Peyer's patch (tissue), 4 donors: ENCODE measurements at regions not wholly inside any gene's neighbourhood (a gene's known extent, or its start where the extent isn't known, plus 50 kb on each side); places are given as distances from the start of the nearest gene placed in this dataset.

Experiments used
- DNase-seq, 3 donors: peaks; one replicate each; pipeline ENCODE4 v3.0.0-alpha.2; 2017 to 2019
- H3K27ac ChIP-seq, 4 donors: fragments of 200-600 bp; sonication (generic); one replicate each; pipeline ENCODE4 v1.5.1; 2016 to 2019
- H3K27me3 ChIP-seq, 2 donors: fragments of 200-600 bp; sonication (generic); one replicate each; pipeline ENCODE4 v1.5.1; 2019
- H3K36me3 ChIP-seq, 3 donors: fragments of 200-600 bp; sonication (generic); one replicate each; pipeline ENCODE4 v1.5.1; 2016 to 2019
- H3K4me1 ChIP-seq, 4 donors: fragments of 200-600 bp; sonication (generic); one replicate each; pipeline ENCODE4 v1.5.1; 2016 to 2019
- H3K4me3 ChIP-seq, 4 donors: fragments of 200-600 bp; sonication (generic); 1 replicate in 3 of 4; 2 replicates in 1 of 4; pipeline ENCODE4 v1.5.1; 2016 to 2019; ENCODE audit warnings: mild to moderate bottlenecking in 1 of 4
- H3K9me3 ChIP-seq, 4 donors: fragments of 200-600 bp; sonication (generic); one replicate each; pipeline ENCODE4 v1.5.1; 2016 to 2019; ENCODE audit warnings: mild to moderate bottlenecking in 1 of 4
- CTCF ChIP-seq, 6 experiments: fragments of 450-650 bp in 4 of 6; fragments of 200-600 bp in 2 of 6; sonication (generic) in 1 of 6; IDR thresholded peaks; one replicate each; pipeline ENCODE4 v1.5.1; 2017 to 2019; ENCODE audit warnings: antibody characterized with exemption in 6 of 6, mild to moderate bottlenecking in 3 of 6, moderate library complexity in 1 of 6
- POLR2A ChIP-seq, 2 donors: fragments of 450-650 bp; IDR thresholded peaks; one replicate each; pipeline ENCODE4 v1.5.1; 2017; ENCODE audit warnings: antibody characterized with exemption in 2 of 2, mild to moderate bottlenecking in 2 of 2, moderate library complexity in 2 of 2

- Histone ChIP-seq H3K9me3 (no peaks in the 10 kb centered on the region), H3K27me3 (no peaks in the 10 kb centered on the region), H3K4me3 (no peak overlapping the region), H3K36me3 (no peaks in the 10 kb centered on the region), H3K27ac (no peak overlapping the region), H3K4me1 (no peaks in the 10 kb centered on the region)
- TF ChIP-seq POLR2A (IDR thresholded peaks at IDR 0.05) = no peak
- TF ChIP-seq CTCF (IDR thresholded peaks at IDR 0.05) = no peak
- DNase-seq = no peak
Observed at GRCh38 chr1:209391792-209392191, 191.7 kb upstream of the CAMK1G start.

GRCh38 chr1:209395169-209395568 lies 188.3 kb upstream of the CAMK1G start:
- H3K4me1 ChIP-seq = no peaks in the 10 kb centered on the region
- no peaks in the 10 kb centered on the region for H3K27me3 ChIP-seq
- no peak for DNase-seq
- TF ChIP-seq POLR2A (IDR thresholded peaks at IDR 0.05) = no peak
- TF ChIP-seq CTCF (IDR thresholded peaks at IDR 0.05) = no peak
- H3K36me3 ChIP-seq = no peaks in the 10 kb centered on the region
- H3K27ac ChIP-seq = no peak overlapping the region
- H3K9me3 ChIP-seq = no peaks in the 10 kb centered on the region
- H3K4me3 ChIP-seq = no peak overlapping the region

GRCh38 chr1:209397371-209397770 lies 186.1 kb upstream of the CAMK1G start:
- Histone ChIP-seq H3K36me3 (no peaks in the 10 kb centered on the region), H3K27ac (no peak overlapping the region), H3K9me3 (no peaks in the 10 kb centered on the region), H3K4me3 (no peak overlapping the region), H3K27me3 (no peaks in the 10 kb centered on the region), H3K4me1 (no peaks in the 10 kb centered on the region)
- no peak for DNase-seq
- TF ChIP-seq POLR2A (IDR thresholded peaks at IDR 0.05) (no peak), CTCF (IDR thresholded peaks at IDR 0.05) (no peak)

GRCh38 chr1:209397910-209398309 lies 185.6 kb upstream of the CAMK1G start:
- no peaks in the 10 kb centered on the region for H3K4me1 ChIP-seq
- no peaks in the 10 kb centered on the region for H3K36me3 ChIP-seq
- H3K9me3 ChIP-seq = no peaks in the 10 kb centered on the region
- H3K27me3 ChIP-seq = no peaks in the 10 kb centered on the region
- H3K4me3 ChIP-seq = no peak overlapping the region
- DNase-seq = no peak
- H3K27ac ChIP-seq = no peak overlapping the region
- TF ChIP-seq CTCF (IDR thresholded peaks at IDR 0.05) (no peak), POLR2A (IDR thresholded peaks at IDR 0.05) (no peak)

- Histone ChIP-seq H3K27ac (no peak overlapping the region), H3K36me3 (no peaks in the 10 kb centered on the region), H3K4me3 (no peak overlapping the region), H3K4me1 (no peaks in the 10 kb centered on the region), H3K27me3 (no peaks in the 10 kb centered on the region), H3K9me3 (no peaks in the 10 kb centered on the region)
- DNase-seq = no peak
- TF ChIP-seq CTCF (IDR thresholded peaks at IDR 0.05) (no peak), POLR2A (IDR thresholded peaks at IDR 0.05) (no peak)
Observed at GRCh38 chr1:209398313-209398991, 185.1 kb upstream of the CAMK1G start.

- H3K27me3 ChIP-seq = no peaks in the 10 kb centered on the region
- H3K27ac ChIP-seq = no peak overlapping the region
- DNase-seq = no peak
- H3K9me3 ChIP-seq = no peaks in the 10 kb centered on the region
- TF ChIP-seq CTCF (IDR thresholded peaks at IDR 0.05) (no peak), POLR2A (IDR thresholded peaks at IDR 0.05) (no peak)
- H3K36me3 ChIP-seq = no peaks in the 10 kb centered on the region
- no peak overlapping the region for H3K4me3 ChIP-seq
- H3K4me1 ChIP-seq = no peaks in the 10 kb centered on the region
Observed at GRCh38 chr1:209399800-209400199, 183.7 kb upstream of the CAMK1G start.
